NCI-H1417 treated with DMSO at 0.1 percent for 48 hours (cell line): ENCODE measurements at regions not wholly inside any gene's neighbourhood (a gene's known extent, or its start where the extent isn't known, plus 50 kb on each side); places are given as distances from the start of the nearest gene placed in this dataset.

Experiments
- DNase-seq: peaks from one replicate; lab custom pipeline; 2025; lab: John Stamatoyannopoulos, UW

DNA sequence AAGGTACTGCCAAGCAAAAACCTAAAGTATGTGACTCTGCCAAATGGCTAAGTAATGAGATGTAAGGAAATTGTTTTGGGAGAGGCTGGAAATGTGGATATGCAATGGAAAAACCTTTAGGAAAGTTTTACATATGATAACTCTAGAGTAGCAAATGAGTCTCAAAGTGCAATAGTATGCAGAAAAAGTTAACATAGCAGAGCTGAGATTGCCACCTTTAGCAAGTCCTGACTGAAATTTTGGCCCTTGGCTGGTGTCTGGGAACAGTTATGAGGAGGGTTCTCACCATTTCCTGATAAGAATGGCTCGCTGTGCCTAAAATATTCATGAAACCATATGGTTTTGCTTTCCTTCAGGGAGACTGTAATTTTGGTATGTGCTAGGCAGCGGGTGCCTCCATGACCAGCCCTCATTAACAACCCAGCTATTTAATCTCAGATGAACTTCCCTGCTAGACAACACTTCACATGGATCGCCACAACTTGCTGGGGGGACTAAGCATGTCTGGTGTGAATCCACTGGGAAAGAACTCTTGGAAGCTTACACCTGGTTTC is 72.3 kb upstream of the ERBB4 start:
- no peak for DNase-seq

DNA sequence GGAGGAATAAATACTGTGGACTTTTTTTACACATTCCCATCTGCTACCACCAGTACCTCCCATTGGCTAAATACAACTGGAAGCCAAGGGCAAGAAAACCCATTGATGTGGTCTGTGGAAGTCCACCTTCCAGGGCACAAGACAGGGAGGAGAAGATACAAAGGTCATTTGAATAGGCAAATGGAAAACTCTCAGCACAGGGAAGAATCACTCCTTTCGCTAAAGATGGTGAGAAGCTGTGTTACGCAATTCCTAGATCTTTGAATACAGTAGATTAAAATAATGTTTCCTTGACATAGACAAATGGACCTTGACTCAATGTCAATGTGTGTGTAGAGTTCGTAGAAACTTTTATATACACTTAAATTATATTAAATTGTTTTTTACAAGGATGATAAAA is 70.9 kb upstream of the ERBB4 start:
- no peak for DNase-seq

DNA sequence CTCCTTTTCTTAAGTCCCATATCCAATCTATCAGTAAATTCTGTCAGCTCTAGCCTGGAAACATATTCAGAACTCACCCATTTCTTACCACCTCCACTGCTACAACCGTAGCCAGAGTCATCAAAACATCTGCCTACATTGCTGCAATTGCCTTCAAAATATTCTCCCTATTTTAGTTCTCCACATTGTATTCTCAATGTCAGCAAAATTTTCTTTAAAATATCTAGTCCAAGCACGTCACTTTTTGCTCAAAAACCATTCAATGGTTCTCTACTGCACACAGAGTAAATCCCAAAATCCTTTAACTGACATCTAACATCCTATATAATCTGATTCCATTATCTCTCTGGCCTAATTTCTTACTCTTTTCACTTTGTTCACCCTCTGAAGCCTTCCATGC is 68.5 kb upstream of the ERBB4 start:
- no peak for DNase-seq

DNA sequence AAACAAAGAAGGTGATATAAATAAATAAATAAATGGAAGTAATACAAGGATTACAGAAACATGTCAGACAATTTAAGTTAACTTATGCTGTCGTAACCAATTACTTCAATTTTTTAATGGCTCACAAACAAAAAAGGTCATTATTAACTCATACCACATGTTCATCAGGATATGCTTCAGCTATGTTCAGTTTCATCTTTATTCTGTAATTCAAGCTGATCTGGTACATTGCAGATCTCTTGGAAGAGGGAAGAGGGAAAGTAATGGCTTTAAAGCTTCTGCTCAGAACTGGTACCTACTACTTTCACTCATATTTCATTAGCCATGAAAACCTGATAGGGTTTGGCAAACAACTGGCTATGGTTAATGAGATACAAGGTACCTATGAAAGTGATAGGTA is 67.6 kb upstream of the ERBB4 start:
- no peak for DNase-seq

DNA sequence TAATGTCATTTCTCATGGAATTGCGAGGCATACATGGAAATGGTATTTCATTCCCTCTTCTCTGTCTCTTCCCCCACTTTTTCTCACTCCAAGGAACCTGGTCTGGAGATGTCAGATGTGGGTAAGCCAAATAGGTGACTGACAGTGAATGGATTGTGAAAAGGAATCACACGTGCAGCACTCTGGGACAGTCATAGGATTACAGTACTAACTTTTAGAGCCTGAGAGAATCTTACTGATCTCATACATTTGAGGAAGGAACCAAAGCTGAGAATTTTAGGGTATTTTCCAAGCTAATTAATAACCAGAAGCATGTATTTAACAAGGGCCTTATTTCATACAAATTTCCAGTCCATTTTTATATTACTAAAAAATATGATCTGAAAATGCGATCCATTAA is 58.1 kb upstream of the ERBB4 start:
- DNase-seq, result no peak

DNA sequence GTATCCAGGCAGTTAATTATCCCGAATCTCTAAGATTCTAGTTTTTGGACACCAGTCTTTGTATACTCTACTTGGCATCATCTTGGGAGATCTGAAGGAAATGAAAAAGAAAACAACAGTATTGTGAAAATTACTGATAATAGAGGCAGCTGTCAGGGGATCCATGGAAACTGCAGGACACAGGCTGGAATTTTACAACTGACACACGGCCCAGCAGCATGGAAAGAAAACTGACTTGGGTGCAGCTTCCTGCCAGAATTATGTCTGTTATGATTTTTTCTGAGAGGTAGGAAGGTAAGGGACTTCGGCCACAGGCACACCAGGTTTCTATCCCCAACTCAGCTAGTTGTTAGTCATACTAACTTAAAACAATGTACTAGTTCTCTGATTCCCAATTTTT is 57.7 kb upstream of the ERBB4 start:
- DNase-seq, result no peak

DNA sequence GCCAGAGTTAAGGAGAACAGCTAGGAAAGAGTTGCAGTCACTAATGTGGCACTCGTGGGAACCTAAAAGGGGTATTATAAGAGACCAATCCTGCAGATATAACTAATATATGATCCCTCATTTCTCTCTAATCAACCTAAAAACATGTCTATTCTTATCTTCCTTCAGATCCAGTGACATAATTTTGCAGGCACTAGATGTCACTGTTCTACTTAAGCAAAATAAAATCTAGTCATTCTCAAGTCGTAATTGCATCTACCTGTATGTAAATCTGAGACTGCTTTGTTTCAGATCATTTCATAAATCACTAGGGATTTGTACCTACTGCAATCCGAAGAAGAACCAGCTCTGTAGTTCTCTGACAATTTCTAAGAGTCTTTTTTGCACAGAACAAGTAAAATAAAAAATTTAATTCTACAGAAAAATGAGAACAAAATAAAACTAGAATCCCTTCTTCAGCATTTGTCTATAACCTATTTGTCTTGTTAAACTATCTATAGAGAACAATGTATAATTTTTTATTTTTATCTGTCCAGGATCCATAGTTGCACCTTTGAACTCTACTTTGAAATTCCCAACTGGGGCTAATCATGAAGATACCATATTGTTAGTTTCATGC is 56.5 kb upstream of the ERBB4 start:
- DNase-seq, result no peak

DNA sequence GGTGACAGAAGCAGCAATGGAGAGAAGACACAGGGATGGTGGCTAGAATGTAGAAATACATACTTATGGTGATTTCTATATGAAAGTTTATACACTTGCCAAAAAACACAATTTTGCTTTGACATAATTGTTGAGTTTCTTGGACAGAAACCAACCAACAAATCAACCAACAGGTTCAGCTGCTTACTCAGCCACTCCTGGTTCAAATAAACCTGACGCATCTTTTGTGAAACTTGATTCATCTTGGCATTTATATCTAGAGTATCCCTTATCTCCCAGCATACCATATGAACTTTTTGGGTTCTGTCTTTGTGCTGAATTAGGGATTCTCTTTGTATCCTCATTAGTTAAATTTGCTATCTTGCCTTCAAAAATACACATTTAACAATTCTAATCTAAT is 54.1 kb upstream of the ERBB4 start:
- DNase-seq, result no peak
